Mesothelial cell of epicardium (in vitro differentiated cells): ENCODE measurements at regions not wholly inside any gene's neighbourhood (a gene's known extent, or its start where the extent isn't known, plus 50 kb on each side); places are given as distances from the start of the nearest gene placed in this dataset.

Experiments
- DNase-seq, 2 experiments: peaks; one replicate each; pipeline ENCODE4 v3.0.0; 2021; ENCODE audit warnings: low spot score in 2 of 2; ENCODE audit not compliant: unreplicated experiment in 2 of 2
- H3K27ac Mint-ChIP-seq: 2 replicates; pipeline ENCODE4 v1.8.0; 2021; ENCODE audit warnings: mixed read lengths
- H3K27me3 Mint-ChIP-seq: 2 replicates; pipeline ENCODE4 v1.8.0; 2021; ENCODE audit warnings: low read depth, mixed read lengths
- H3K36me3 Mint-ChIP-seq: 2 replicates; pipeline ENCODE4 v1.8.0; 2021; ENCODE audit warnings: mixed read lengths
- H3K4me1 Mint-ChIP-seq: 2 replicates; pipeline ENCODE4 v1.8.0; 2021; ENCODE audit warnings: mixed read lengths
- H3K4me3 Mint-ChIP-seq: 2 replicates; pipeline ENCODE4 v1.8.0; 2021; ENCODE audit warnings: mild to moderate bottlenecking, moderate library complexity, mixed read lengths
- H3K9me3 Mint-ChIP-seq: 2 replicates; pipeline ENCODE4 v1.8.0; 2021; ENCODE audit warnings: mixed read lengths
- CTCF ChIP-seq: fragments of 200-600 bp; sonication (generic); IDR thresholded peaks from one replicate; pipeline ENCODE4 v1.5.0; 2021; ENCODE audit warnings: antibody characterized with exemption; ENCODE audit not compliant: unreplicated experiment

DNA sequence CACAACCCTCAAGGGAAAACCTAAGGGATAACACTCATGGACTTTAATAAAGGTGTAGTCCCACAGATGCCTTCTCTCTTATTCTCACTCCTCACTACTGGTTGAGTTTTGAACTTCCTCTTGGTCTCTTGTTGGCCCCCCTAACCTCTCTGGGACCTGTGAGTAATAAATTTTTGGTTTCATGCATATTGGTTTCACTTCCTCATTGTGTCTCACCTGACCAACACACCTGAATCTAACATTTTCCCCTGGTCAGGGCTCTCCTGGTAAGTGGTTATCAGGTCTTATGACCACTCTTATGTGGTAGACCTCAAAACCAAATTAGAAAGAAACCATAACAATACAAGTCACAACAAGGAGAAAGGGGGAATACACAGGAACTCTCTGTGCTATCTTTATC is 60.5 kb upstream of the PRMT6 start:
- no peak for DNase-seq
- H3K27ac Mint-ChIP-seq, result no peak overlapping the region
- H3K36me3 Mint-ChIP-seq, result no peaks in the 10 kb centered on the region
- no peak for TF ChIP-seq CTCF
- no peaks in the 10 kb centered on the region for H3K4me1 Mint-ChIP-seq
- H3K27me3 Mint-ChIP-seq, result peaks cover under 1% of the 10 kb centered on the region
- H3K9me3 Mint-ChIP-seq, result peaks cover 6% of the 10 kb centered on the region
- no peak overlapping the region for H3K4me3 Mint-ChIP-seq

GRCh38 chr1:106998431-106999002 is 58.0 kb upstream of the PRMT6 start:
- TF ChIP-seq CTCF, result no peak
- Mint-ChIP-seq H3K27me3 (no peaks in the 10 kb centered on the region), H3K4me1 (no peaks in the 10 kb centered on the region), H3K27ac (no peak overlapping the region), H3K36me3 (no peaks in the 10 kb centered on the region), H3K4me3 (no peak overlapping the region), H3K9me3 (peaks cover 6% of the 10 kb centered on the region)
- no peak for DNase-seq

DNA sequence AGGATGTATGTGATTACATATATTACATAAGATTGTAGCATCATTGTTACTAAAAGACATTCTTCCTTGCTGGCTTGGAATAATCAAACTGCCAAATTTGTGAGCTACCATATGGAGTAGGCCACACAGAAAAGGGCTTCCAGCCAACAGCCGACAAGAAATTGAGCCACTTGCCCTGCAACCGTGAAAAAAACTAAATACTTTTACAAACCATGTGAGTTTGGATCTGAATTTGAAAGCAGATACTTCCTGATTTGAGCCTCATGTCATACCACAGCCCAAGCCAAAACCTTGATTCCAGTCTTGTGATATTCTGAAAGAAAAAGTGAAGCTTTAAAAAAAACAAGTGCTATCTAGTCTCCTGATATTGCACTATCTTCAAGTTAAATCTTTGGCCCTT is 55.6 kb upstream of the PRMT6 start:
- TF ChIP-seq CTCF, result no peak
- H3K27ac Mint-ChIP-seq, result no peak overlapping the region
- H3K4me1 Mint-ChIP-seq, result no peaks in the 10 kb centered on the region
- H3K27me3 Mint-ChIP-seq, result no peaks in the 10 kb centered on the region
- no peaks in the 10 kb centered on the region for H3K36me3 Mint-ChIP-seq
- no peak for DNase-seq
- H3K9me3 Mint-ChIP-seq, result peaks cover 2% of the 10 kb centered on the region
- no peak overlapping the region for H3K4me3 Mint-ChIP-seq

GRCh38 chr1:107003972-107004371 is 52.5 kb upstream of the PRMT6 start:
- H3K4me3 Mint-ChIP-seq, result no peak overlapping the region
- no peak for TF ChIP-seq CTCF
- no peaks in the 10 kb centered on the region for H3K36me3 Mint-ChIP-seq
- H3K4me1 Mint-ChIP-seq, result no peaks in the 10 kb centered on the region
- peaks cover 3% of the 10 kb centered on the region for H3K27me3 Mint-ChIP-seq
- no peaks in the 10 kb centered on the region for H3K9me3 Mint-ChIP-seq
- H3K27ac Mint-ChIP-seq, result no peak overlapping the region
- no peak for DNase-seq

- Mint-ChIP-seq H3K4me3 (no peak overlapping the region), H3K27ac (no peak overlapping the region), H3K36me3 (no peaks in the 10 kb centered on the region), H3K4me1 (no peaks in the 10 kb centered on the region), H3K27me3 (peaks cover 5% of the 10 kb centered on the region), H3K9me3 (no peaks in the 10 kb centered on the region)
- TF ChIP-seq CTCF, result no peak
- DNase-seq, result no peak
Observed at GRCh38 chr1:107004421-107004820, 52.1 kb upstream of the PRMT6 start.
